Neural cell (in vitro differentiated cells): ENCODE measurements at regions not wholly inside any gene's neighbourhood (a gene's known extent, or its start where the extent isn't known, plus 50 kb on each side); places are given as distances from the start of the nearest gene placed in this dataset.

ENCODE experiments used
- H2AFZ ChIP-seq: fragments of 200-600, 300-800 bp; sonication (generic), shearing (Covaris generic); 2 replicates; pipeline ENCODE4 v1.6.0; 2014; ENCODE audit warnings: low read depth, mild to moderate bottlenecking, antibody characterized with exemption, low read length, moderate library complexity
- H3F3A ChIP-seq: fragments of 200-600 bp; shearing (Covaris generic); 2 replicates; pipeline ENCODE4 v1.6.1; 2016; ENCODE audit warnings: mild to moderate bottlenecking, moderate library complexity, mixed read lengths, antibody characterized with exemption, low read length; ENCODE audit not compliant: insufficient read depth, poor library complexity, severe bottlenecking
- H3K27ac ChIP-seq: fragments of 200-600, 300-800 bp; sonication (generic), shearing (Covaris generic); 2 replicates; pipeline ENCODE4 v1.5.1; 2014; ENCODE audit warnings: mild to moderate bottlenecking, low read length, moderate library complexity
- H3K27me3 ChIP-seq: fragments of 300-800, 200-600 bp; sonication (generic), shearing (Covaris generic); 2 replicates; pipeline ENCODE4 v1.6.0; 2014; ENCODE audit warnings: mild to moderate bottlenecking, low read depth, low read length, moderate library complexity; ENCODE audit not compliant: insufficient read depth
- H3K36me3 ChIP-seq: fragments of 300-800, 200-600 bp; sonication (generic), shearing (Covaris generic); 2 replicates; pipeline ENCODE4 v1.5.1; 2014; ENCODE audit warnings: mild to moderate bottlenecking, antibody characterized with exemption, low read length, moderate library complexity; ENCODE audit not compliant: insufficient read depth
- H3K4me2 ChIP-seq: fragments of 300-800, 200-600 bp; sonication (generic), shearing (Covaris generic); 2 replicates; pipeline ENCODE4 v1.6.0; 2014; ENCODE audit warnings: mild to moderate bottlenecking, low read length
- H3K4me3 ChIP-seq: fragments of 300-800, 200-600 bp; sonication (generic), shearing (Covaris generic); 2 replicates; pipeline ENCODE4 v1.5.1; 2014; ENCODE audit warnings: mild to moderate bottlenecking, low read length, moderate library complexity
- H3K79me2 ChIP-seq: fragments of 200-600 bp; shearing (Covaris generic); replicated peaks from 2 replicates; pipeline ENCODE4 v1.6.0; 2014; ENCODE audit warnings: mild to moderate bottlenecking, low read length, moderate library complexity; ENCODE audit not compliant: insufficient read depth
- H3K9ac ChIP-seq: fragments of 300-800, 200-600 bp; sonication (generic), shearing (Covaris generic); 2 replicates; pipeline ENCODE4 v1.6.1; 2016; ENCODE audit warnings: mild to moderate bottlenecking, low read length, mixed read lengths
- H3K9me2 ChIP-seq: fragments of 200-600 bp; shearing (Covaris generic); 2 replicates; pipeline ENCODE4 v1.6.1; 2016; ENCODE audit warnings: mild to moderate bottlenecking, low read length, mixed read lengths; ENCODE audit not compliant: insufficient read depth
- H3K9me3 ChIP-seq: fragments of 200-600, 300-800 bp; sonication (generic), shearing (Covaris generic); 2 replicates; pipeline ENCODE4 v1.6.1; 2016; ENCODE audit warnings: mild to moderate bottlenecking, mixed run types, low read length, moderate library complexity, mixed read lengths
- H4K20me1 ChIP-seq: fragments of 200-600 bp; shearing (Covaris generic); 2 replicates; pipeline ENCODE4 v1.6.1; 2016; ENCODE audit warnings: mild to moderate bottlenecking, mixed run types; ENCODE audit not compliant: insufficient read depth
- EP300 ChIP-seq: fragments of 450-650 bp; conservative IDR thresholded peaks from 2 replicates; pipeline ENCODE4 v1.6.1; 2014; ENCODE audit warnings: antibody characterized with exemption, mild to moderate bottlenecking, moderate library complexity; ENCODE audit not compliant: poor library complexity, severe bottlenecking
- EZH2 ChIP-seq: fragments of 200-600, 300-800 bp; shearing (Covaris generic), sonication (generic); IDR thresholded peaks from 2 replicates; pipeline ENCODE4 v1.6.1; 2014; ENCODE audit warnings: antibody characterized with exemption, low read length, borderline replicate concordance, mild to moderate bottlenecking; ENCODE audit not compliant: insufficient read depth, poor library complexity, severe bottlenecking
- MXI1 ChIP-seq: fragments of 450-650 bp; conservative IDR thresholded peaks from 2 replicates; pipeline ENCODE4 v1.6.1; 2014; ENCODE audit warnings: antibody characterized with exemption, mild to moderate bottlenecking; ENCODE audit not compliant: poor library complexity, severe bottlenecking
- POLR2AphosphoS5 ChIP-seq: IDR thresholded peaks from 2 replicates; pipeline ENCODE4 v1.6.1; 2012
- RAD21 ChIP-seq: fragments of 450-650 bp; conservative IDR thresholded peaks from 2 replicates; pipeline ENCODE4 v1.6.1; 2014; ENCODE audit warnings: antibody characterized with exemption, mild to moderate bottlenecking, moderate library complexity
- SMC3 ChIP-seq: fragments of 450-650 bp; conservative IDR thresholded peaks from 2 replicates; pipeline ENCODE4 v1.6.1; 2014; ENCODE audit warnings: antibody characterized with exemption, mild to moderate bottlenecking, moderate library complexity; ENCODE audit not compliant: poor library complexity
- TAF1 ChIP-seq: IDR thresholded peaks from 2 replicates; pipeline ENCODE4 v1.6.1; 2012; ENCODE audit warnings: low read depth
- TF ChIP-seq, protein P1 (sequence below): fragments of 450-650 bp; IDR thresholded peaks from 2 replicates; pipeline ENCODE4 v1.5.1; 2014; ENCODE audit warnings: antibody characterized with exemption, mild to moderate bottlenecking, moderate library complexity; ENCODE audit not compliant: poor library complexity, severe bottlenecking
- TF ChIP-seq, protein P2 (sequence below): IDR thresholded peaks from 2 replicates; pipeline ENCODE4 v1.6.1; 2012; ENCODE audit warnings: borderline replicate concordance

DNA sequence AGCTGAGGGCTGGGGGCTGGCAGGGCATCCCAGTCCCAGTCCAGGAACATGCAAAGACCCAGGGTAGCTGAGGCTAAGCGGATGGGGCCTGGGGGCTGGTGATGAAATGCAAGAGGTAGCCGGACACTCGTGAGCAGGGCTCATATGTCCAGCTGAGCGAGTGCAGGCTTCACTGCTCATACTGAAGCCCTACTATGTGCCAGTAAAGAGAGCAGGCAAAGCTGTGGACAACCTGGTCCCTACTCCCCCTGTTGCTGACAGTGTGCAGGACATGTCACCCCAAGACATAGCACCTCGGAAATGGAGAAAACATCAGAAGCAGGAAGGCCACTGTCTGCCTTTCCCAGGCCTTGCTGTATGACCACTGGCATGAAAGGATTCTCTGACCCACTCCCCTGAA, 122.4 kb upstream of the STX18 start:
- no peaks in the 10 kb centered on the region for H3K9me3 ChIP-seq
- no peak overlapping the region for H3K27ac ChIP-seq
- no peak overlapping the region for H2AFZ ChIP-seq
- H3K9me2 ChIP-seq = no peaks in the 10 kb centered on the region
- no peaks in the 10 kb centered on the region for H3F3A ChIP-seq
- H3K79me2 ChIP-seq = no peaks in the 10 kb centered on the region
- no peaks in the 10 kb centered on the region for H4K20me1 ChIP-seq
- TF ChIP-seq MXI1 (no peak), EP300 (no peak), POLR2AphosphoS5 (no peak), TAF1 (no peak)
- TF ChIP-seq, protein P1, sequence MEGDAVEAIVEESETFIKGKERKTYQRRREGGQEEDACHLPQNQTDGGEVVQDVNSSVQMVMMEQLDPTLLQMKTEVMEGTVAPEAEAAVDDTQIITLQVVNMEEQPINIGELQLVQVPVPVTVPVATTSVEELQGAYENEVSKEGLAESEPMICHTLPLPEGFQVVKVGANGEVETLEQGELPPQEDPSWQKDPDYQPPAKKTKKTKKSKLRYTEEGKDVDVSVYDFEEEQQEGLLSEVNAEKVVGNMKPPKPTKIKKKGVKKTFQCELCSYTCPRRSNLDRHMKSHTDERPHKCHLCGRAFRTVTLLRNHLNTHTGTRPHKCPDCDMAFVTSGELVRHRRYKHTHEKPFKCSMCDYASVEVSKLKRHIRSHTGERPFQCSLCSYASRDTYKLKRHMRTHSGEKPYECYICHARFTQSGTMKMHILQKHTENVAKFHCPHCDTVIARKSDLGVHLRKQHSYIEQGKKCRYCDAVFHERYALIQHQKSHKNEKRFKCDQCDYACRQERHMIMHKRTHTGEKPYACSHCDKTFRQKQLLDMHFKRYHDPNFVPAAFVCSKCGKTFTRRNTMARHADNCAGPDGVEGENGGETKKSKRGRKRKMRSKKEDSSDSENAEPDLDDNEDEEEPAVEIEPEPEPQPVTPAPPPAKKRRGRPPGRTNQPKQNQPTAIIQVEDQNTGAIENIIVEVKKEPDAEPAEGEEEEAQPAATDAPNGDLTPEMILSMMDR = no peak
- no peak overlapping the region for H3K9ac ChIP-seq
- no peak overlapping the region for H3K4me2 ChIP-seq
- no peaks in the 10 kb centered on the region for H3K36me3 ChIP-seq
- H3K4me3 ChIP-seq = no peak overlapping the region
- H3K27me3 ChIP-seq = no peaks in the 10 kb centered on the region

DNA sequence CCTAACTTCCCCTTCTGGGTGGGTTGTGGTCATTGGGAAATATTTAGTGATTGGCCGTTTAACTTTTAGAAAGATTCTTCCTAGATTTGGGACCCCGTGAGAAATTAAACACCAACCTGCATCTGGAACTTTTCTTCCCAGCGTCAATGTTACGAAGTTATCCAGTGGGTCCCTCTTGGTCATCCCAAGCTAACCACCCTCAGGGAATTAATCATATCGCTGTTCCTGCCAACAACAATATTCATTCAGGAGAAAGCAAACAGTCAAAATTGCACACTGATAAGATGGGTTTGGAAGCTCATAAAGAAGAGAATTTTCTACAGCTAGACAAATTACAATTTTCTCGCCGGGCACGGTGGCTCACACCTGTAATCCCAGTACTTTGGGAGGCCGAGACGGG, 121.2 kb upstream of the STX18 start:
- H3K4me2 ChIP-seq = no peak overlapping the region
- no peaks in the 10 kb centered on the region for H4K20me1 ChIP-seq
- no peak overlapping the region for H3K27ac ChIP-seq
- no peak overlapping the region for H3K9ac ChIP-seq
- H3K27me3 ChIP-seq = no peaks in the 10 kb centered on the region
- no peaks in the 10 kb centered on the region for H3K9me2 ChIP-seq
- H3K36me3 ChIP-seq = no peaks in the 10 kb centered on the region
- H3F3A ChIP-seq = no peaks in the 10 kb centered on the region
- H3K4me3 ChIP-seq = no peak overlapping the region
- H2AFZ ChIP-seq = no peak overlapping the region
- no peaks in the 10 kb centered on the region for H3K9me3 ChIP-seq
- TF ChIP-seq, protein P2, sequence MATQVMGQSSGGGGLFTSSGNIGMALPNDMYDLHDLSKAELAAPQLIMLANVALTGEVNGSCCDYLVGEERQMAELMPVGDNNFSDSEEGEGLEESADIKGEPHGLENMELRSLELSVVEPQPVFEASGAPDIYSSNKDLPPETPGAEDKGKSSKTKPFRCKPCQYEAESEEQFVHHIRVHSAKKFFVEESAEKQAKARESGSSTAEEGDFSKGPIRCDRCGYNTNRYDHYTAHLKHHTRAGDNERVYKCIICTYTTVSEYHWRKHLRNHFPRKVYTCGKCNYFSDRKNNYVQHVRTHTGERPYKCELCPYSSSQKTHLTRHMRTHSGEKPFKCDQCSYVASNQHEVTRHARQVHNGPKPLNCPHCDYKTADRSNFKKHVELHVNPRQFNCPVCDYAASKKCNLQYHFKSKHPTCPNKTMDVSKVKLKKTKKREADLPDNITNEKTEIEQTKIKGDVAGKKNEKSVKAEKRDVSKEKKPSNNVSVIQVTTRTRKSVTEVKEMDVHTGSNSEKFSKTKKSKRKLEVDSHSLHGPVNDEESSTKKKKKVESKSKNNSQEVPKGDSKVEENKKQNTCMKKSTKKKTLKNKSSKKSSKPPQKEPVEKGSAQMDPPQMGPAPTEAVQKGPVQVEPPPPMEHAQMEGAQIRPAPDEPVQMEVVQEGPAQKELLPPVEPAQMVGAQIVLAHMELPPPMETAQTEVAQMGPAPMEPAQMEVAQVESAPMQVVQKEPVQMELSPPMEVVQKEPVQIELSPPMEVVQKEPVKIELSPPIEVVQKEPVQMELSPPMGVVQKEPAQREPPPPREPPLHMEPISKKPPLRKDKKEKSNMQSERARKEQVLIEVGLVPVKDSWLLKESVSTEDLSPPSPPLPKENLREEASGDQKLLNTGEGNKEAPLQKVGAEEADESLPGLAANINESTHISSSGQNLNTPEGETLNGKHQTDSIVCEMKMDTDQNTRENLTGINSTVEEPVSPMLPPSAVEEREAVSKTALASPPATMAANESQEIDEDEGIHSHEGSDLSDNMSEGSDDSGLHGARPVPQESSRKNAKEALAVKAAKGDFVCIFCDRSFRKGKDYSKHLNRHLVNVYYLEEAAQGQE = no peak
- TF ChIP-seq RAD21 (no peak), SMC3 (no peak), EP300 (no peak), TAF1 (no peak), POLR2AphosphoS5 (no peak), EZH2 (no peak), MXI1 (no peak)
- TF ChIP-seq, protein P1 = no peak
- H3K79me2 ChIP-seq = no peaks in the 10 kb centered on the region
